22Rv1 (cell line): ENCODE measurements at regions not wholly inside any gene's neighbourhood (a gene's known extent, or its start where the extent isn't known, plus 50 kb on each side); places are given as distances from the start of the nearest gene placed in this dataset.

ENCODE experiments used
- CTCF ChIP-seq: fragments of 450-650 bp; IDR thresholded peaks from 2 replicates; pipeline ENCODE4 v1.5.1; 2017; ENCODE audit warnings: mild to moderate bottlenecking
- ZFX ChIP-seq: fragments of 450-650 bp; IDR thresholded peaks from 2 replicates; pipeline ENCODE4 v1.6.1; 2017; ENCODE audit warnings: antibody characterized with exemption, borderline replicate concordance

- no peak for TF ChIP-seq CTCF
- TF ChIP-seq ZFX: no peak
Observed at GRCh38 chr1:4085546-4085945, 185.5 kb upstream of the C1orf174 start.
